ENCODE measurements at regions not wholly inside any gene's neighbourhood (a gene's known extent, or its start where the extent isn't known, plus 50 kb on each side); places are given as distances from the start of the nearest gene placed in this dataset.

GRCh38 chr6:93721386-93722048 is 302.2 kb upstream of the EPHA7 start:
- DNase-seq (ENCODE audit: low spot score) = no peak
- H3K27ac Mint-ChIP-seq (ENCODE audit: unreplicated experiment) = no peak overlapping the region
- TF ChIP-seq CTCF (IDR thresholded peaks at IDR 0.05) = peak; percentile 78
- H3K9me3 Mint-ChIP-seq (ENCODE audit: low read depth) = no peaks in the 10 kb centered on the region
- H3K27me3 Mint-ChIP-seq (ENCODE audit: low read depth) = no peaks in the 10 kb centered on the region
- no peak overlapping the region for H3K4me3 Mint-ChIP-seq (ENCODE audit: unreplicated experiment)
- H3K4me1 Mint-ChIP-seq (ENCODE audit: low read depth) = peaks cover 4% of the 10 kb centered on the region
- H3K36me3 Mint-ChIP-seq (ENCODE audit: low read depth) = no peaks in the 10 kb centered on the region

GRCh38 chr6:93713974-93714373 is 294.6 kb upstream of the EPHA7 start:
- DNase-seq (ENCODE audit: low spot score) = no peak
- Mint-ChIP-seq H3K27ac (ENCODE audit: unreplicated experiment) (no peak overlapping the region), H3K9me3 (ENCODE audit: low read depth) (peaks cover 32% of the 10 kb centered on the region), H3K36me3 (ENCODE audit: low read depth) (peaks cover 12% of the 10 kb centered on the region), H3K27me3 (ENCODE audit: low read depth) (no peaks in the 10 kb centered on the region), H3K4me1 (ENCODE audit: low read depth) (no peaks in the 10 kb centered on the region), H3K4me3 (ENCODE audit: unreplicated experiment) (no peak overlapping the region)
- no peak for TF ChIP-seq CTCF (IDR thresholded peaks at IDR 0.05)

GRCh38 chr6:93703431-93703830 is 284.1 kb upstream of the EPHA7 start:
- Mint-ChIP-seq H3K4me3 (ENCODE audit: unreplicated experiment) (no peak overlapping the region), H3K27ac (ENCODE audit: unreplicated experiment) (no peak overlapping the region), H3K36me3 (ENCODE audit: low read depth) (peaks cover 3% of the 10 kb centered on the region), H3K27me3 (ENCODE audit: low read depth) (no peaks in the 10 kb centered on the region), H3K9me3 (ENCODE audit: low read depth) (peaks cover 13% of the 10 kb centered on the region), H3K4me1 (ENCODE audit: low read depth) (no peaks in the 10 kb centered on the region)
- TF ChIP-seq CTCF (IDR thresholded peaks at IDR 0.05) = no peak
- no peak for DNase-seq (ENCODE audit: low spot score)

- no peak overlapping the region for H3K27ac Mint-ChIP-seq (ENCODE audit: unreplicated experiment)
Measured at GRCh38 chr6:93701526-93701925, 282.2 kb upstream of the EPHA7 start.

GRCh38 chr6:93685494-93685893 is 266.1 kb upstream of the EPHA7 start:
- Mint-ChIP-seq H3K27ac (ENCODE audit: unreplicated experiment) (no peak overlapping the region), H3K36me3 (ENCODE audit: low read depth) (peaks cover 1% of the 10 kb centered on the region), H3K4me1 (ENCODE audit: low read depth) (no peaks in the 10 kb centered on the region), H3K4me3 (ENCODE audit: unreplicated experiment) (no peak overlapping the region), H3K9me3 (ENCODE audit: low read depth) (peaks cover 22% of the 10 kb centered on the region), H3K27me3 (ENCODE audit: low read depth) (no peaks in the 10 kb centered on the region)
- DNase-seq (ENCODE audit: low spot score) = no peak
- TF ChIP-seq CTCF (IDR thresholded peaks at IDR 0.05) = no peak

More at GRCh38 chr6:93701526-93701925, 282.2 kb upstream of the EPHA7 start:
- Mint-ChIP-seq H3K36me3 (ENCODE audit: low read depth) (no peaks in the 10 kb centered on the region), H3K4me3 (ENCODE audit: unreplicated experiment) (no peak overlapping the region), H3K27me3 (ENCODE audit: low read depth) (no peaks in the 10 kb centered on the region), H3K9me3 (ENCODE audit: low read depth) (peaks cover 2% of the 10 kb centered on the region), H3K4me1 (ENCODE audit: low read depth) (no peaks in the 10 kb centered on the region)
- no peak for DNase-seq (ENCODE audit: low spot score)
- no peak for TF ChIP-seq CTCF (IDR thresholded peaks at IDR 0.05)

Data from chondrocyte (in vitro differentiated cells).